ENCODE measurements at regions not wholly inside any gene's neighbourhood (a gene's known extent, or its start where the extent isn't known, plus 50 kb on each side); places are given as distances from the start of the nearest gene placed in this dataset.

- TF ChIP-seq POLR2A (IDR thresholded peaks at IDR 0.05; ENCODE audit: control extremely low read depth in 1 of 2, low read depth in 2 of 2, low read length in 2 of 2) (no peak), EGR1 (IDR thresholded peaks at IDR 0.05; ENCODE audit: borderline replicate concordance, low read depth, low read length) (no peak), CTBP2 (IDR thresholded peaks at IDR 0.05; ENCODE audit: borderline replicate concordance, insufficient read depth, insufficient read length, low read length) (no peak), MAFK (IDR thresholded peaks at IDR 0.05; ENCODE audit: low read depth, low read length) (no peak), KDM1A (IDR thresholded peaks at IDR 0.05; ENCODE audit: borderline replicate concordance, low read length) (no peak), POLR2AphosphoS5 (IDR thresholded peaks at IDR 0.05; ENCODE audit: low read depth, low read length) (no peak), CHD2 (IDR thresholded peaks at IDR 0.05; ENCODE audit: low read length) (no peak)
Observed at GRCh38 chr6:148136586-148136985, 206.1 kb upstream of the SASH1 start.

All from H1 (cell line).